ENCODE measurements at regions not wholly inside any gene's neighbourhood (a gene's known extent, or its start where the extent isn't known, plus 50 kb on each side); places are given as distances from the start of the nearest gene placed in this dataset.
"Not testable (repeated sequence)": the region's sequence is repeated elsewhere in the genome, so short reads cannot be mapped to it uniquely, and the experiment has no call there.

DNA sequence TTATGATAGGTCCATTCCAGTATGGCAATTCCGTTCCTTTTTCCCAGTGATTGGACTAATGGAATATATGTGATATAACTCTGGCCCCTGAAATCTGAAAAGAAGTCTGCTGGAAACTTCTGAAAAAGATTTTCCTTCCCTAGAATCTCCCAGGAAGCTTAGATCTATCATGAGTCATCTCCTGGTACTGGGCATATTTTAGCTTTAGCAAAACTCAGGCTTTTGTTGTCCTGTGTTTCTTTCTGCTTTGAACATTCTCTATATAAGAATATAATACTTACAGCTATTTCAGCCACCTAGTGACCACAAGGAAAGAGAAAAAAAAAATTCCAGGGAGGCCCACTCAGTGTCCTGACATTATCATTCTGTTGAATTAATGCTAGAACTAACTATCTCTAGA is 597.2 kb upstream of the GRIA3 start:
- no peak for DNase-seq

DNA sequence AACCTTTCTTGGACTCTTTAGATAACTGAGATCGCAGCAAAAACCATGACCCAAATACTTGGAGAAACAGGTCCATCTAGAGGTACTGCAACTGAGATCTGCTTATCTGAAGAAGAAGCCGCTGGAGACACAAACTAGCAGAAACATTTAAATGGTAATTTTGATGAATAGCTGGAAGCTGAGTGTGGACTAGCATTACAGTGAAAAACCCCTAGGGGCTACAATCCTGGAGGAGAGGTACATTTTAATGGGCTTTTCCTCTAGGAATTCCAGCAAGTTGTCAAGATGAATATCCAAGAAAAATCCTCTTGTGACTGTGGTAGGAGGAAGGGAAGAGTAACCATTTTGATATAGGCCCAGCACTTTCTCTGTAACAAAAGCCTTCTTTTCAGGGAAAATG is 592.5 kb upstream of the GRIA3 start:
- DNase-seq = no peak

DNA sequence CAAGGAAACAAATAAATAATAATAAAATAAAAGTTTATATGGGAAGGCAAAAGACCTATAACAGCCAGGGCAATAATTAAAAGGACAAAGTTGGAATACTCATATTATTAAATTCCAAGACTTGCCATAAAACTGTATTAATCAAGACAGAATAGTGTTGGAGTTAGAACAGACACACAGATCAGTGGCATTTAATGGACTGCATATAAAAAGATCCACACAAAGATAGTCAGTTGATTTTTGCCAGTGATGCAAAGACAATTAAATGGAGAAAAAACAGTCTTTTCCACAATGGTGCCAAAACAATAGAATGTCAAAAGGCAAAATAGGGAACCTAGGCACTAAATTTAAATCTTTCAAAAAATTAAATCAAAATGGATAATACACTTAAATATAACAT is 587.1 kb upstream of the GRIA3 start:
- DNase-seq = no peak

DNA sequence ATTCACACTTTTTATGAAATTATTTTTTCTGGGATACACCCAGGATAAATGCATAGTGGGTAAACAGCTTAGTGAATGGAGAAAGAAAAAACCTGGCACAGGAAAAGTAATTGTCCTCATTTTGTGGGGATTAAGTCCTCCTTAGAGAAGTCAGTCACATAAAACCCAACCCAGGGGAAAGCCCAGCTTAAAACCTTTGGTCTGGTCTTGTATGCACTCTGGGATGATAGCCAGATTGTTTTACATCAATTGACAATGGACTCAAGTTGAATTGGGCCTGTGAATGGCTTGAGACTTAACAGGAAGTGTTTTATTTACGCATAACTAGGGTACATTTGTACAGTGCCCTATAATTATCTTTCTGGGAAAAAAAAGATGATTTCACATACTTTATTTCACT is 561.3 kb upstream of the GRIA3 start:
- no peak for DNase-seq

DNA sequence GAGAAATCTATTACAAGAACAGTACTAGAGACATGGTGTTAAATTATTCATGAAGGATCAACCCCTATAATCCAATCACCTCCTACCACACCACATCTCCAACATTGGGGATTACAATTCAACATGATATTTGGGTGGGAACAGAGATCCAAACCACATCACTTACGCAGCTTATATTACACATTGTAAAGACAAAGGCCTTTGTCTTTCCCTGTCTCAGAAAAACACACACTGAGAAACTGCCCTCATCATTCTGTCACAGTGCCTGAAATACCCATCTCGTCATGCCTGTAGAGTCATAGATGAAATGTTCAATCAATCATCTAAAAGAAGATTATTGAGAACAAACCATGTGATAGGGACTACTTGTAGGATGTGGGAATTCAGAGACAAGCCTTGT is 558.8 kb upstream of the GRIA3 start:
- no peak for DNase-seq

DNA sequence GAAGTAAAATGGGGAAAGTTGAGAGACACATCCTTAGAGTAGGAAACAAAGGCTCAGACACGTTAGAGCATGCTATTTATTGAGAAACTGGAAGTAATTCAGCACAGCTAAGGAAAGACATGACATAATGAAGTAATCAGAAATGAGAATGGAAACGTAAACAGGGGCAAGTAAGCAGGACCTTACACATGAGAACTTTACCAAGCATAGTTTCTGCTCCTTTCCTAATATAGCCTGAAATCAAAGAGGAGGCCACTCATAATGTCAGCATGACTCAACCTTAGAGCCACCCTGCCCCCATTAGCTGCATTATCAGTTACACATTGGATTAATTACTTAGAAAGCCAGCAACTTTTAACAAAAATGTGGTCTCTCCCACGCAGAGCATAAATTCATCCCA is 558.3 kb upstream of the GRIA3 start:
- DNase-seq = no peak

GRCh38 chrX:122626871-122627270 is 557.2 kb upstream of the GRIA3 start:
- no peak for DNase-seq

DNA sequence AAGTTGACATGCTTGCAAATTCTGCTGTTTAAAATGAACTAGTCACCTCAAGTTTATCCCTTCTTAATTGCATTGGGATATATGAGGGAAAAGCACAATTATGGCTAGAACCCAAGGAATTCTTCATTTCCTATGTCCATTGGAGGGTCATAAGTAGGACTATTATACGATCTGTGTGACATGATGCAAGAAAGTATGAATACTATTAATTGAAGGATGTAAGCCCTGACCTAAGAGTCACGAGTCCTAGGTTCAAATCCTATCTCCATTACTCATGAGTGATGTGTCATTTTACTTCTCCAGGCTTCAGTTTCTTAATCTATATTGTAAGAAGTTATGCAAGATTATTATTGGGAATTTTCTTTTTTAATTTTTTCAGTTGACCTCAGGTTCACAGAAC is 542.9 kb upstream of the GRIA3 start:
- DNase-seq = no peak

GRCh38 chrX:122641826-122642225 is 542.3 kb upstream of the GRIA3 start:
- DNase-seq = no peak

GRCh38 chrX:122655256-122655655 is 528.8 kb upstream of the GRIA3 start:
- DNase-seq = not testable (repeated sequence)

- no peak for DNase-seq
Measured at GRCh38 chrX:122666601-122667000, 517.5 kb upstream of the GRIA3 start.

GRCh38 chrX:122667667-122668066 is 516.4 kb upstream of the GRIA3 start:
- DNase-seq = no peak

DNA sequence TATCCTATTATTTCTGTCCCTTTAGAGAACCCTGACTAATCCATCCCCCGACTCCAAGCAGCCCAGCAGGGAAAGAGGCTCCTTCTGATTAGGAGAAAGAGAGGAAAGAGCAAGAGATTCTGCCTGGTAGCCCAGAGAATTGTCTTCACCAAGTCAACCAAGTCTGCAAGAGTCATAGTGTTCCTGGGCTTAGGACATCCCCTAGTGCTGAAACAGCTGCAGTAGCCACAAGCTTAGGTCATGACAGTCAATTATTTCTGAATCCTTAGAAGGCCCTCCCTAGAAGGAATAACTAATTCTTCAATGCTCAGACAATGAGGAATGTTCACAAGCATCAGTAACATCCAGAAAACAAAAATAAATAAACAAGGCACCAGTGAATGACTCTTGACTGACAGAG is 480.3 kb upstream of the GRIA3 start:
- DNase-seq = no peak

DNA sequence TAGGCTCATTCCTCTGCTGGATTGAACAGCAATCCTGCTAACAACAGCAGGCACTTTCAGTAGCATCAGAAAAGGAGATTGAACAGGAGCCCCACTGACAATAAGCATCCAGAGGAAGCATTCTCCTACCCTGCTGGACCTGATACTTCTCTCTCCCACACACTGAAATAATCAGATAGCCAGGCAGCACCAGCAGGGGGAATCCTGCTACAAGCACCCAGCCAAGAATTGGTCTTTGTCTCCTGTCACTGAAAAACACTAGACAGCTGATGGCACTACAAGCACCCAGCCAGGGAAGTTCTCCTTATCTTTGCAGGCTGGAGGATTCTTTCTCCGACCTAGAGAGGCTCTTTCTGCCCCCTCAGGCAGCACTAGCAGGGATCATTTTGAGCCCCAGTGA is 444.3 kb upstream of the GRIA3 start:
- DNase-seq = no peak

DNA sequence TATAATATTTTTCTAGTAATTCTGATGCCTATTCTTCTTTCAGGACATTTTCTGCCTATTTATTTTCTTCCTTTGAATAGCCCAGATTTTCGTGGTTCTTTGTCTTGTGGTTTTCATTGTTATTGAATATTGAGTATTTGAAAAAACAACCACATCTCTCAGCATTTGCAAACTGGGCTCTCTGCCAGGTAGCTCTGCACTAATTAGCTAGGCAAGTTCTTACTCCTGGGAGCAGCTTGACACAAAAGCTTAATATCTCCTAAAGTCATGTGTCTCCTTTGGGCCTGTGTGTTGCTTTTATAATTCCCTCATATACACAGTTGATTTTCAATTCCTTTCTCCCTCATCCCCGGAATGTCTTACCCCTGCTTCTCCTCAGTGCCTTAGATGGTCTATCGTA is 413.5 kb upstream of the GRIA3 start:
- no peak for DNase-seq

- DNase-seq = no peak
Measured at GRCh38 chrX:122771933-122772332, 412.1 kb upstream of the GRIA3 start.

- DNase-seq = no peak
Measured at GRCh38 chrX:122777766-122778165, 406.3 kb upstream of the GRIA3 start.

- no peak for DNase-seq
Measured at GRCh38 chrX:122783918-122784317, 400.2 kb upstream of the GRIA3 start.

- DNase-seq = no peak
Measured at GRCh38 chrX:122787231-122787630, 396.8 kb upstream of the GRIA3 start.

DNA sequence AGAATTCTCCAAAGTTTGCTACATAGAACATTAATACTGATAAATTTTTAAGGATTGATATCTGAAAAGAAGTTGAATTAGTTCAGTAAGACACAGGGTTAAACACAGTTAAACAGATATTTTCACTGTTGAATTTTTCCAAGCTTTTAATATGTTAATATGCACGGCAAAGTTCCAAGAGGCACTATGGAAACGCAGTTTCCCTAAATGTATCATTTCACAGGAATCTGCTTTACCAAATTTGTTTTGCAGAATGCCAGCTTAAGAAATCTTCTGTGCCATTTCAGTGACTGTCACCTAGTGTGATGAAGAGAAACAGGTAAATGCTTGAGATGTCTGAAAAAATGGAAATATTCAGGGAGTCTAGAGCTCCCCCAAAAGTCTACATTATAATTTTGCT is 395.9 kb upstream of the GRIA3 start:
- DNase-seq = no peak

DNA sequence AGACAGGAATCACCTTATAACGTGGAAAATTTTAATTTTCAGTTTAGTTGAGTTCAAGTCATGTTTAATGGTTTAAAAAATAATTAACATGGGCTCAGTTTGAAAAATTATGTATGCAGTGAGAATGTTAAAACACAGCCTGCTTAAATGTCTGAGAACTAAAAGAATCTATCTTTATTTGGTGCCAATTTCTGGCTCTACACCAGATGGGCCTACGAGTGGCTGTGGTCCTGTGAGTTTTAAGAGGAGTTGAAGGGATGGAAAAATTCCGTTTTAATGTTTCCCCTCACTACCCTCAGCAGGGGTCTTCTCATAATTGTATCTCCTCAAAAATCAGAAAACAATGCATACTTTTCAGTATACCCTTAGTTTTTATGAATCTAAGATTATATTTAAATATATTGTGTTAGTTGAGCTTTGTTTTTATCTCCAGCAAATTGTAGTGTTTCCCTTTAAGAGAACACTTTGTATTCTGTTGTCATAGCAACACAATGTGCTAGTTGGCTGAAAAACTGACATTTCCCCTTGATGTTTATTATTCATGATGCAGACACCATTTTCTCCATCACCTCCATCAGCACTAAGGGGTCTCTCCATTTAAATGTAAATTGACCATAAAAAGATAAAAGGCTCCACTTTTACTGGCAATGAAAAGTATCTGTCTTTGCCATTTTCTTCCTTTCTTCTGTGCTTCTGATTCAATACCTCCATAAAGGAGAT is 393.5 kb upstream of the GRIA3 start:
- DNase-seq = no peak

DNA sequence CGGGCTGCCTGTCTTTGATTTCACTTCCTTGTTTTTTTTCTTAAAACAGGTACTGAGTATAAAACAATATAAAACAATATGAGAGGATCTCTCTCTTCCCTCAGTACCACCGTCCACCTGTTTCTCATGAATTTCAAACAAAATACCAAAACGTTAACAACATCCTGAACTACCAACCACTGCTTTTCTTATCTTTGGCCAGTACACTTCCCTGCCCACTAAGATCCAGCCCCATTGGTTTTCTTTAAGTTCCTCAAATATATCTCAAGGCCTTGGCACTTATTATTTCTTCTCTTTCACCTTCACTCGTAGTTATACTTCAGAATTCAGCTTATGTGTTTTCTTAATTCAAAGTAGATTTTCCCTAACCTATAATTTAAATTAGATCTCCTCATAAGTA is 370.2 kb upstream of the GRIA3 start:
- no peak for DNase-seq

DNA sequence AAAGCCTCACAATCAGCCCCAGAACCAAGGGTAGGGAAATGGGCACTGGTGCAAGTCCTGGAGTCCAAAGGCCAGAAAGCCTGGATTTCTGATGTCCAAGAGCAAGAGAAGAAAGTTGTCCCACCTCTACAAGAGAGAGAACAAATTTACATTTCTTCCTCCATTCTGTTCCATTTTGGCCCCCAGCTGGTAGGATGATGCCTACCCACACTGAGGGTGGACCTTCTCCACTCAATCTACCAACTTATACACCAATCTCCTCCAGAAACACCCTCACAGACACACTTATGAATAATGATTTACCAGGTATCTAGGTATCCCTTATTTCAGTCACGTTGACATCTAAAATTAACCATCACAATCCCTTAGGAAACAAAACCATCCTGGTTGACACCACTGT is 367.8 kb upstream of the GRIA3 start:
- no peak for DNase-seq

DNA sequence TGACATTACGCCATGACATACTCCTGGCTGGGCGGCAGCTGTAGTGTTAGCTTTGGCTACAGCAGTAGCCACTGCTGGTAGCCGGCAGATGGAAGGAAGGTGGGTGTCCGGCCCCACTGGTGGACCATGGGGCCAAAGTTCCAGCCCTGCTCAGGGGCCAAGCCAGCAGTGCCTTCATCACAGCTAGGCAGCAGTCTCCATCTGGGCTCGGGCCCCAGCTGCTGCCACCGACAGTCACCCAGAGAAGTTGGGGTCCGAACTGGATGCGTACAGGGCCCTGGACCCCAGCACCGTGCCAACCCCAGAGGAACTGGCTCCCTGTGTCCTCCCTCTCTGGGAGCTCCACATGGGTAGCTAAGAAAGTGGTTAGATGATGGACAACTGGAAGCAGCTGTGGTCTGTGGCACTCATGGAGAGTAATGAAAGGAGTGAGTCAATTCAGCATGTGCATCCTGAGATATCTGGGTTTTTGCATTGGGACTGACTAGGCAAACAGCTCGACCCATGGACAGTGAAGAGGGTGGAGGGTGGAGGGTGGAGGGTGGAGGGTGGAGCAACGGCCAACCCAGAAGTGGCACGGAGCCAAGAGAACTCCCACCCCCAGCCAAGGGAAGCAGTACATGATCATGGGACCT is 366.6 kb upstream of the GRIA3 start:
- DNase-seq = no peak

GRCh38 chrX:122818068-122818467 is 366.0 kb upstream of the GRIA3 start:
- DNase-seq = no peak
